ENCODE measurements at regions not wholly inside any gene's neighbourhood (a gene's known extent, or its start where the extent isn't known, plus 50 kb on each side); places are given as distances from the start of the nearest gene placed in this dataset.

DNA sequence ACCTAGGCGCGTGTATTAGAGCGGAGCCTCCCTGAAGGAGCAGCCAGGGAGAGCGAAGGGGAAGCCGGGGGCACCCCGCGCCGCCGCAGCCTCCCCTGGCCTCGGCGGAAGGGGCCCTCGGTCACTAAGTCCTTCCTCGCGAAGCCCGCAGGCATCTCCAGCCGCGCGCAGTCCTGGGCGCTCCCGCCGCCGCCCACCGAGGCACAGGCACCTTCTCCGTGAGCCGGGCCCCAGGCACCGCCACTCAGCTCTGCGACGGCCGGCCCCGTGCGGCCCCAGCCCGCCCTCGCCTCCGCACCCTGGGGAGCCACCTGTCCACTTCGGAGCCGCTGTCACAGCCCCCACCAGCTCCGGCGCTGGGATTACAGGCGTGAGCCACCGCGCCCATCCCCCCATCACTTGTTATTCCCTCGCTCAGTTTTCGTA, 80.8 kb downstream of the ZNF467 start:
- no peak overlapping the region for H3K9ac ChIP-seq (ENCODE audit: low read length in 3 of 3)
- H3K4me3 ChIP-seq (ENCODE audit: low read length in 3 of 3), result no peak overlapping the region
- peaks cover 14% of the 10 kb centered on the region for H3K27me3 ChIP-seq (ENCODE audit: control insufficient read depth, insufficient read depth, low read length)
- DNase-seq (peak in 1 of 5 donors; percentile 19), FAIRE-seq (no peak)
- intact Hi-C loops (cut with DNase I), result no loop called here
- no peaks in the 10 kb centered on the region for H3K9me3 ChIP-seq (ENCODE audit: control insufficient read depth in 2 of 3, insufficient read depth in 1 of 3, low read length in 3 of 3)
- TF ChIP-seq, protein P1, sequence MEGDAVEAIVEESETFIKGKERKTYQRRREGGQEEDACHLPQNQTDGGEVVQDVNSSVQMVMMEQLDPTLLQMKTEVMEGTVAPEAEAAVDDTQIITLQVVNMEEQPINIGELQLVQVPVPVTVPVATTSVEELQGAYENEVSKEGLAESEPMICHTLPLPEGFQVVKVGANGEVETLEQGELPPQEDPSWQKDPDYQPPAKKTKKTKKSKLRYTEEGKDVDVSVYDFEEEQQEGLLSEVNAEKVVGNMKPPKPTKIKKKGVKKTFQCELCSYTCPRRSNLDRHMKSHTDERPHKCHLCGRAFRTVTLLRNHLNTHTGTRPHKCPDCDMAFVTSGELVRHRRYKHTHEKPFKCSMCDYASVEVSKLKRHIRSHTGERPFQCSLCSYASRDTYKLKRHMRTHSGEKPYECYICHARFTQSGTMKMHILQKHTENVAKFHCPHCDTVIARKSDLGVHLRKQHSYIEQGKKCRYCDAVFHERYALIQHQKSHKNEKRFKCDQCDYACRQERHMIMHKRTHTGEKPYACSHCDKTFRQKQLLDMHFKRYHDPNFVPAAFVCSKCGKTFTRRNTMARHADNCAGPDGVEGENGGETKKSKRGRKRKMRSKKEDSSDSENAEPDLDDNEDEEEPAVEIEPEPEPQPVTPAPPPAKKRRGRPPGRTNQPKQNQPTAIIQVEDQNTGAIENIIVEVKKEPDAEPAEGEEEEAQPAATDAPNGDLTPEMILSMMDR (IDR thresholded peaks at IDR 0.05; ENCODE audit: borderline replicate concordance, extremely low read depth, insufficient read depth), result no peak
- H3K27ac ChIP-seq (ENCODE audit: low read depth in 2 of 2, low read length in 2 of 2), result no peak overlapping the region
- no peaks in the 10 kb centered on the region for H3K36me3 ChIP-seq (ENCODE audit: control insufficient read depth in 2 of 3, insufficient read depth in 3 of 3, low read length in 3 of 3)
- no peaks in the 10 kb centered on the region for H3K4me1 ChIP-seq (ENCODE audit: control insufficient read depth in 2 of 3, insufficient read depth in 2 of 3, low read depth in 1 of 3, low read length in 3 of 3)

DNA sequence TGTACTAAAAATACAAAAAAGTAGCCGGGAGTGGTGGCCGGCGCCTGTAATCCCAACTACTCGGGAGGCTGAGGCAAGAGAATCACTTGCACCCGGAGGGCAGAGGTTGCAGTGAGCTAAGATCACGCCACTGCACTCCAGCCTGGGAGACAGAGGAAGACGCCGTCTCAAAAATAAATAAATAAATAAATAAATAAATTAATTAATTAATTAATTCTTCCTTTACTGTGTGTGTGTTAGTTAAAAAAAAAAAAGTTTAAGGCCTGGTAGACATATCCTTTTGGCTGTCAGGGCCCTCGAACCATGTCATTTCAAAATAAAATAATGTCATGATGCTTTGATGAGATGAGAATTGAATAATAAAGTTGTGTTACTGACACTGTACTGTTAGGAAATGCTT, 81.3 kb downstream of the ZNF467 start:
- no peaks in the 10 kb centered on the region for H3K36me3 ChIP-seq (ENCODE audit: control insufficient read depth in 2 of 3, insufficient read depth in 3 of 3, low read length in 3 of 3)
- H3K4me1 ChIP-seq (ENCODE audit: control insufficient read depth in 2 of 3, insufficient read depth in 2 of 3, low read depth in 1 of 3, low read length in 3 of 3), result no peaks in the 10 kb centered on the region
- FAIRE-seq, result no peak
- no peak overlapping the region for H3K4me3 ChIP-seq (ENCODE audit: low read length in 3 of 3)
- DNase-seq, result no peak
- intact Hi-C loops (cut with DNase I), result no loop called here
- H3K27me3 ChIP-seq (ENCODE audit: control insufficient read depth, insufficient read depth, low read length), result peaks cover 14% of the 10 kb centered on the region
- no peak overlapping the region for H3K9ac ChIP-seq (ENCODE audit: low read length in 3 of 3)
- H3K27ac ChIP-seq (ENCODE audit: low read depth in 2 of 2, low read length in 2 of 2), result no peak overlapping the region
- TF ChIP-seq, protein P1 (IDR thresholded peaks at IDR 0.05; ENCODE audit: borderline replicate concordance, extremely low read depth, insufficient read depth), result no peak
- no peaks in the 10 kb centered on the region for H3K9me3 ChIP-seq (ENCODE audit: control insufficient read depth in 2 of 3, insufficient read depth in 1 of 3, low read length in 3 of 3)

DNA sequence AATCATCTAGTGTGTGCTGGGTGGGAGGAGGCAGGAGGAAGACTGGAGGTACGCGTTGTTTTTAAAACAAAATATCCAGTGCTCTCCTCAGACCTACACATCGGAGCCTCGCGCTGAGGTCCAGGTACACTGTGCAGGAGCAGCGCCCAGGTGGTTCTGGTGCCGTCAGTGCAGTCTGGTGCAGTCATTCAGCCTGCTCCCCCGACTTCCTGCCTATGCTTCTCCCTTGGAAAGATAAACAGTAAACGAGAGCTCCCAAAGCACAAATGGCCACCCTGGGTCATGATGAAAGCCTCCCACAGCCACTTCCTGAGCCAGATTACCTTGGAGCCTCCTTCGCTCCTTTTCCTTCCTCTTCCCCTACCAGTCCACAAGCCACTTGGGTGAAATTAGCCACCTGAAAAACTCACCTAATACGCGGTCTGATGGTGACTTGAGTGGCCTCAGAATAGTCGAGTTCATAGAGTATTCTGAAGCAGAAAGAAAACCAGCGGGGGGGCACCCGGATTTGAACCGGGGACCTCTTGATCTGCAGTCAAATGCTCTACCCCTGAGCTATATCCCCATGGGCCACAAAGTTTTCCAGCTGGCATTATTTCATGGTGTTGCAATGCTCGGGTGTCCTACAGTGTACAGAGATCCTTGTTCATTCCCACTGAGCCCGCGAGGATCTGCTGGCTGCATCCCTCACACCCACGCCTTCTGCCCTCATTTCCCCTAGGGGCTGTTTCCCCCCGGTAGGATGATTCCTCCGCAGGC, 82.5 kb downstream of the ZNF467 start:
- Histone ChIP-seq H3K27me3 (ENCODE audit: control insufficient read depth, insufficient read depth, low read length) (peaks cover 14% of the 10 kb centered on the region), H3K9ac (ENCODE audit: low read length in 3 of 3) (no peak overlapping the region), H3K9me3 (ENCODE audit: control insufficient read depth in 2 of 3, insufficient read depth in 1 of 3, low read length in 3 of 3) (no peaks in the 10 kb centered on the region), H3K4me3 (ENCODE audit: low read length in 3 of 3) (no peak overlapping the region), H3K27ac (ENCODE audit: low read depth in 2 of 2, low read length in 2 of 2) (no peak overlapping the region), H3K4me1 (ENCODE audit: control insufficient read depth in 2 of 3, insufficient read depth in 2 of 3, low read depth in 1 of 3, low read length in 3 of 3) (no peaks in the 10 kb centered on the region), H3K36me3 (ENCODE audit: control insufficient read depth in 2 of 3, insufficient read depth in 3 of 3, low read length in 3 of 3) (no peaks in the 10 kb centered on the region)
- TF ChIP-seq, protein P1 (IDR thresholded peaks at IDR 0.05; ENCODE audit: borderline replicate concordance, extremely low read depth, insufficient read depth), result no peak
- intact Hi-C loops (cut with DNase I), result no loop called here
- DNase-seq, result peak; percentile 39 to 73 (median 56)
- no peak for FAIRE-seq

Data from kidney (tissue), 13 donors.